HG03558 (cell line): ENCODE measurements at regions not wholly inside any gene's neighbourhood (a gene's known extent, or its start where the extent isn't known, plus 50 kb on each side); places are given as distances from the start of the nearest gene placed in this dataset.

ENCODE experiments used
- ATAC-seq: cut with Tn5 transposase; IDR thresholded peaks from one replicate; pipeline ENCODE4 v1.9.1; 2021; ENCODE audit warnings: moderate number of reproducible peaks; ENCODE audit not compliant: unreplicated experiment; ENCODE audit errors: extremely low read depth

DNA sequence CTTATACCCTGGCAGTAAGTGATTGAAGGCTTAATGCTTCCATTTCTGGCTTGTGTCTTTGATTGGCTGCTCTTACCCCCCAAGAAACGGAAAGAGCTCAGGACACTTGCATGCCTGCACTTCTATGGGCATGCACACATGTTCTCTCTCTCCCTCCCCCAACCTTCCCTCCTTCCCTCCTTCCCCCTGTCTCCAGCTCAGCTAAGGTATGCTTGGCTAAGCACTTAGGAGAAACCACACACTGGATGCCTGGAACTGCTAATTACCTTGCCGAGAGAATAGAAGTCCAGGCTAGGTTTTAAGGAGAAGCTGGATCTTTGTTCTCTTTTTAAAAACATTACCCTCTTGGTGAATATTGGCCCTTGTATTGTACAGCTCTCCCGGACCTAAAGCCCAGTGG, 1072.8 kb upstream of the TMEM132C start:
- ATAC-seq = no peak

DNA sequence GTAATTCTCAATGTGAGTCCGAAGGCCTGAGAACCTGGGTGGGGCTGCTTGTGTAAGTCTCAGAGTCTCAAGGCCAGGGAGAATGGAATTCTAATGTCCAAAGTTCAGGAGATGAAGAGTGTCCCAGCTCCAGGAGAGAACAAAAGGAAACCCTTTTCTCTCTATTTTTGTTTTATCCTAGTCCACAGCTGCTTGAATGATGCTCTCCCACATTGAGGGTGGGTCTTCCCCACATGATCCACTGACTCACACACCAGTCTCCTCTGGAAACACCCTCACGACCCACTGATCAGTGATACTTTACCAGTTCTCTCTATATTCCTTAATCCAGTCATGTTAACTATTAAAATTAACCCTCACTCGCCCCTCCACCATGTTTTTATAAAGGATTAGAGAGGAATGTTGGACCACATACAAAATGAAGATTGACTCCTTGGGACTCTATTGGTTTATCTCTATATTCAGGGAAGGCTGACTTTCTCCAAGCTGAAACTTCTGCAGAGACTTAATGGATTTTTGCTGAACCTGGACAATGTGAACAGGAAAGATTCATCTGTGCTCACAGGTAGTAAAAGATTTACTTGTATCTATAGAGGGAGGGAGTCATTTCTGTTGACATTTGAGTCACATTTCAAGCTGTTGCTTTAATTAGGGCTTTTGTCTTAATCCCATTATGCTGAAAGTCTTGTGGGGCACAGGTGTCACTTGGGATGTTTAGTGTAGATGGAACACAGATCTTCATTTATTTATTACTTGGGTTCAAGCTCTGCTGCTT, 1061.0 kb upstream of the TMEM132C start:
- ATAC-seq = no peak

DNA sequence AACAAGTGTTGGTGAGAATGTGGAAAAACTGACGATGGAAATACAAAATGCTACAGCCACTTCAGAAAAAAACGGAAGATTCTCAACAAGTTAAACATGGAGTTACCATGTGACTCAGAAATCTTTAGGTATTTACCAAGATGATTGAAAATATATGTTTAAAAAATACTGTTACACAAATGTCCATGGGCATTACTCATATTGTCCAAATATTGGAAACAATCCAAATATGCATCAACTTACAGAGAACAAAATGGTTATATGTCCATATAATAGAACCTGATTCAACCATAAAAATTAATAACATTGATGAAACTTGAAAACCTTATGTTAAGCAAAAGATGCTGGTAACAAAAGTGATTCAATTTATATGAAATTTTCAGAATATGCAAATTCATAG, 1057.7 kb upstream of the TMEM132C start:
- ATAC-seq = no peak

DNA sequence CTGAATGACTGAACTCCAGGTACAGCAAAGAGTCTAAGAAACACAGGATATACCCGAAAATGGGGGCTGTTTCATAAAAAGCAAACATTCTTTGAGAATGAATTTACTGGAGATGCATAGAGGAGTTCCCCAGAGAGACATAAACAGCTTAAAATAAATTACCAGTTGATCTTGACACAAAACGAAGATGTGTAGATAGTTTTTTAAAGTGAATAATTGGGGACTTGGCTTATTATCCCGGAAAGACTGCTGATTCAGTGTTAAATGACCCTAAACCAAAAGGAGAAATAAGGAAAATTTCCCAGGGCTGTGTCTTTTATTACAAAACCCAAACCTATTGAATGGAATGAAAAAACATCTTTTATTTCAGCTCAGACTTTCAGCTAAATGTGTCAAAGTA, 1052.8 kb upstream of the TMEM132C start:
- no peak for ATAC-seq

DNA sequence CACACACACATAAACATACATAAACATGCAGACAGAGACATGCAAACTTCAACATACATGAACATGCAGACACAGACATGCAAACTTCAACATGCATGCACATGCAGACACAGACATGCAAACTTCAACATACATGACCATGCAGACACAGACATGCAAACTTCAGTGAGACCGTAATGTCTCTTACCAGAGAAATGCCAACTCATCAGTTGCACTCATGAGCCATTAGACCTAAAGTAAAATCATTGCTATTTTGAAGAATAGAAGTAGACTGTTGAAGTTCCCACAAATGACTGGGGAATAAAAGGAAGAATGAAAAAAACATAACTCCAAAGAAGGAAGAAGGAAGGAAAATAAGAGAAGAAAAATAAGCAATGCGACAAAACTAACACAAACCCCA, 1044.0 kb upstream of the TMEM132C start:
- no peak for ATAC-seq

DNA sequence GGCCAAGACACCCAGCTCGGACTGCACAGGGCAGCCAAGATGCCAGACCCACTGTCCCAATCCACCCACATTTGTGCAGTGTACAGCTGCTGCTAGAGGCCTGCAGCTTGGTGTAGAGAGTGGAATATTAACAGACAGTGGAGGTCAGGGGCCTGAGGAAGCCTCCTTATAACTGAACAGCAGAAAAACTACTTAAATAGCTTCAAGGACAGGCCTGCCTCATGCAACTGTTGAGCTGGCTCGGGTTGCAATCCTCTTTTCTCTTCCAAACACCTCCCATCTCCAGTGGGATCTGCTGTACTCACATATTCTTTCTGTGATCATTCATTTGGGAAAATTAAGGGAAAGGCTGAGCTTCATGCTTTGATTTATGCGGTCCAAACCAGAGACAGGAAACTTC, 1043.2 kb upstream of the TMEM132C start:
- no peak for ATAC-seq

DNA sequence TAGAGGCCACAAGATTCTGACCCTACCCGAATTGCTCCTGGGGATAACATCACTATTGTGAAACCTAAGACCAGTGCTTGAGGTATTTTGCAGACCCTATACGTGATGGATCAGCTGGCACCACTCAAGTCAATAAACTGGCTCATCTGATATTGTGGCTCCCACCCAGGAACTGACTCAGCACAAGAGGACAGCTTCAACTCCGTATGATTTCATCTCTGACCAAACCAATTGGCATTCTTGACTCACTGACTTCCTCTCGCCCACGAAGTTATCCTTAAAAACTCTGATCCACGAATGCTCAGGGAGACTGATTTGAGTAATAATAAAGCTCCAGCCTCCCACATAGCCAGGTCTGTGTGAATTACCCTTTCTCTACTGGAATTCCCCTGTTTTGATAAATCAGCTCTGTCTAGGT, 1036.1 kb upstream of the TMEM132C start:
- no peak for ATAC-seq

DNA sequence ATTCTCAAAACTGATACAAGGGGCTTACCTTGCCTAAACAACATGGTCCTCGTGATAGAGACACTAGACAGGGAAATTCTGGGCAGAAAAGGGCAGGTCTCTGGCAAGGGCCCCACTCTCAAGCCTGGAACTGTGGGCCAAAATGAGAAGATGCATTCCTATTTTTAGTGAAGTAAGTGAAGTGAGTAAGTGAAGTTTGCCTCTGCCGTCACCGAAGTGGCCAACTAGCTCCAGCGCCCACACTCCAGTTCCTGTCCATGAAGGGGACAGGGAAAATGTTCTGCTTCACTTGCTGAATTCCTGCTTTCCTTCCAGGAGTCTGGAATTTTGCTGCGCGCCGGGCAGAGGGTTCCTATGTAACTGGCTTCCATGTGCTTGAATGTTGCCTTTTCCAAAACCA, 1035.6 kb upstream of the TMEM132C start:
- no peak for ATAC-seq

DNA sequence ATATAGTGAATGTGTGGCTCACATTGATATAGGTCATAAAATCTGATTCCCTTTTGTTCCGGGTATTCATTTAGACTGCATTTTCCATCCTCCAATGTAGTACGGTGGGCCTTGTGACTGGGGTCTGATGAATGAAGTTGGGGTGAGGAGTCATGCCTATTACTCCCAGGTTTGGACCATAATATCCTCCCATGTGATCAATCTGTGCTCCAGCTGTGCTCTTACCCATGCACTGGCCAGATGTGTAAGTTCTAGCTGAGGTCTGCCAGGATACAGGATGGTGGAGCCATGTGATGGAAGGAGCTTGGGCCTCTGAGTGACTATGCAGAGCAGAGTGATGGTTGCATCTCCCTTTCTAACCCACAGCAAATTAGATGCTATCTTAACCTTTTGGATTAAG, 1034.0 kb upstream of the TMEM132C start:
- ATAC-seq = no peak

DNA sequence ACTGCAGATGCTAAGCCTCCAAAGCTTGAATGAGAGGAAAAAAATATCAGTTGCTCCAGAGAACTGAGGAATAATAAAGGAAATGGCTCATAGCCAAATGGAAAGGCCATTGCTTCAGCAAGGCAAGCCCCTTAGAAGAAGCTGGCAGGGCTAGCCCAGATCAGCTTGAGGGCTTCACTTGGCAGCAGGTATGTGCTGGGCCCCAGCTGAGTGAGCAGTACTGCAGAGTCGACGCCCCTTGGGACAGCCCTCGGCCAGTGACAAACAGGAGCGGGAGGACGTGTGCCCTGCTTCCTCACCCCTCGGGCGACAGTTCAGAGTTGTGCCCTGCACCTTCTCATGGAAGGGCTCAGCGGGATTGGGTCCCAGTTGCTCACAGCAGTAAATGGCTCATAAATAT, 1031.2 kb upstream of the TMEM132C start:
- no peak for ATAC-seq

DNA sequence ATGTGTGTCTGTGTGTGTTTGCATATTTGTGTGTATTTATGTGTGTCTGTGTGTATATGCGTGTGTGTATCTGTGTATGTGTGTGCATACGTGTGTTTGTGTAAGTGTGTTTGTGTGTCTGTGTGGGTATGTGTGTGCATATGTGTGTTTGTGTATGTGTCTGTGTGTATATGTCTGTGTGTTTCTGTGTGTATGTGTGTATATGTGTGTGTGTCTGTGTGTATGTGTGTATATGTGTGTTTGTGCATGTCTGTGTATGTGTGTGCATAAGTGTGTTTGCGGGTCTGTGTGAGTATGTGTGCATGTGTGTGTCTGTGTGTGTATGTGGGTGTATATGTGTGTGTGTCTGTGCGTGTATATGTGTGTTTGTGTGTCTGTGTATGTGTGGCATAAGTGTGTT, 1030.5 kb upstream of the TMEM132C start:
- no peak for ATAC-seq

DNA sequence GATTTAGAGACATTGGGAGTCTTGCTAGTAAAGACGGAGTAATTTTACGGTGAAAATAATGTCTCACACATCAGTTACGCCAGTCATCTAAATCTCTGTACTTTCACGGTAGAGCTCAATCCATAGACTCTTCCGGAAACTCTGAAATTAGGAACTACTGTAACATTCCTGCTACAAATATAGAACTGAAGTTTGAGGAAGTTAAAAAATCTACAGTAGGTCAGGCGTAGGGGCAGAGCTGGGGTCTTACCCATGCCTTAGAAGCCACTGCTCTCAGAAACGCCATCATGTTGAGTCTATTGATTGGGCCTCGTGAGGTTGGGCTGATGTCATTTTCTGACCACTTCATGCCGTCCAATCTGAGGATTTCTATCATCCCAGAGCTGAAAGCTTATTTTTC, 1029.8 kb upstream of the TMEM132C start:
- no peak for ATAC-seq

DNA sequence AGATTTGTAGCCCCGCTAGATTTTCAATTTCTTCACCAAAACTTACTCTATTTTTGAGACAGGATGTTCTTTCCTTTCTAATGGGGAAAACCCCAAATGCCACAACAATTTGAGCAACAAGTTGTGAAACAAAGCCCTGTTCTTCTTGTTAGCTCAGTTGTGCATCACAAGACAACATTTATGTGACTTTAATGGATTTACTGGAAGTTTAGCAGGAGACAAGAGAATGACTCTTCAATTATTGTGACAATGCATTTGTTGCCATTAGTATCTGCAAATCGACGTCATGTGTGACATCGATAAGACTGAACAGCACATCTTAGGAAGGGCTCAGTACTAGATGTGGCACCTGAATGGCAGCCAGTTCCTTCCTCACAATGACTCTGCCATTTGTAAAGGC, 1028.9 kb upstream of the TMEM132C start:
- ATAC-seq = no peak

DNA sequence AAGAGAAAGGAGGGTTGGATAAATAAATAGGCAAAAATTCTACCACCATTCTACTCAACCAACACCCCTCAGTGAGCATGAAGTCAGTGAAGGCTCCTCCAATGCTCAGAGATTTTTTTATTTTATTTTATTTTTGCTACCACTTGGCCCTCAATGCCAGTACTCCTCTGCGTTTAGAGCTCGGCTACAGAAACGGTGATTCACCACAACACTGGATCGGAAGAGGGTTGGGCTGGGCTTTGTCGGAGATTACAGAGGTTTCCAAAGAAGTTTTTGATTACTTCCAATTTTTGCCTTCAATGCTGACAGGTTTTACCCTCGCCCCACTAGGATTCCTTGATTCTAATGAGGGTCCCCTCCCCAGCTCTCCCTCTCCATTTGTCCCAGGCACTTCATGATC, 1027.2 kb upstream of the TMEM132C start:
- ATAC-seq = no peak

DNA sequence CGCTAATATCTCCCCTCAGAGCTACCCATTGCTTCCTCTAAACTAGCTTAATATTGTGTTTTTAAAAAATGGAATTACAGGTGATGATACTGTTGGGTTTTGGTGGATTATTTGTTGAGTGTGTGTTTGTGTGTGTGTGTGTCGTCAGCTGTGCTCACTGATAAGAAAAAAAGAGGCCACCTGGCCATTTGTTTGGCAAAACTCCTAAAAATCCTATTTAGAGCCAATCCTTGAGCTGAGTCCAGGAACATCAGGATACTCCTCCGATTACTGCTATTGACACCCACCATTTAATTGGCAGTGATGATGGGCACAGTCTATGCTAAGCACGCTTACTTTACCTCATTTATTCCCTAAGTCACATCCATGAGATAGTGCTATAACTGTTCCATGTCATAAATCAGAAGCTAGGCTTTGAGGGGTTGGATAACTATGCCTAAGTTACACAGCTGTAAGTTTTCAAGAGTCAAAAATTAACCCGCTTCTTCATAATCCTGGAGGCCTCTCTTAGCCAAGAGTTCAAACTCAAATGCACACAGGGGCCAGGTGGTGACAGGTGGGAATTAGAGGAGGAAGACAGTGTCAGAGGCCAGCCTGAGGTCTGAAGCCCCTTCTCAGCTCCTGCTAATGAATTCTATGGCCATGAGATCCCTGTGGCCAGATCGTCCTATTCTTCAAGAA, 1026.6 kb upstream of the TMEM132C start:
- ATAC-seq = no peak

DNA sequence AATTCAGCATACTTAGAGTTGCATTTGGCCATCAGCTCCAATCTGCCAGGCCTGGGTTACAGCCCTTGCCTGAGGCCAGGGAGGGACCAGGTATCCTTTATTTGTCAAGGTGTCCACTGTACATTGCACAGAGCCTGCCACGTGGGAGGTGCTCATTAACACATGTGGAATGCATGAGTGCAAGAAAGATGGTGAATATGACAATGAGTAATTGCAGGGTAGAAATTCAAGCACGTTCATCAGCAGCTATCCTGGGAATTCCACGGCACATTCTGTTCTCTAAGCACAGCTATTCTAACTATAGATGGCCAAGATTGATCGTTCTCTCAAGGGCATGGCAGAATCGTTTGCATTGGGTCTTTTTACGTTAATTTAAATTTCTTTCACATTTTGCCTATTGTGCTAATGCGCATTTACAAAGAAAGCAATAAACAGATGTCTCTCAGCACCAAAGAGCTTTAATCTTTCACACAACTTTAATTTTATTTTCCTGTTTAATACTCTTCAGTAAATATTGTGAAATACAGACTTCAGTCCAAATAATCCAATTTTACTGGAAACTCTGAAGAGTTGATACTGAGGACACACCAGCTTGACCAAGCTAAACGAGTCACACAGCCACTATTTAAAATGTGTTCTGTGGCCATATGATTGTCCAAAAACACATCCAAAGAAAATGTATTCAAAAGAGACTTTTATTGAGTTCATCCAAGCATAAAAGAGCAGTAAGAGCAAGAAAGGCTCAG, 1025.7 kb upstream of the TMEM132C start:
- no peak for ATAC-seq

DNA sequence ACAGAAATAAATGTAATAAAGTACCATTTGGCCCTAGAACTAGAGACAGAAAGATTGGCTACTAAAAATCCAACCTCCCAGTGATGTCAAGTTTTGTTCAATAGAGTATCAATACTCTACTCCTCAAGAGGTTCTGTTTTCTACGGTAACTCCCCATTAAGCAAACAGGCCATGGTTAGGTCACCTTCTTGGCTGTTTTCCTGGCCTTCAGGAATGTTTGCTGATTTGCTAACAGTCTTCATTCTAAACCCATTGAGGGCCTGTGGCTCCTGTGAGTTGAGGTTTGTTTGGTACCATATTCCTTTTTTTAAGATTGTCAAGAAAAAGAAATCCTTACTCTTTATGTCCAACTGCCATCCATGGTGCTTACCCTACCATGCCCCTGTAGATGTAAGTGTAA, 1022.0 kb upstream of the TMEM132C start:
- no peak for ATAC-seq

DNA sequence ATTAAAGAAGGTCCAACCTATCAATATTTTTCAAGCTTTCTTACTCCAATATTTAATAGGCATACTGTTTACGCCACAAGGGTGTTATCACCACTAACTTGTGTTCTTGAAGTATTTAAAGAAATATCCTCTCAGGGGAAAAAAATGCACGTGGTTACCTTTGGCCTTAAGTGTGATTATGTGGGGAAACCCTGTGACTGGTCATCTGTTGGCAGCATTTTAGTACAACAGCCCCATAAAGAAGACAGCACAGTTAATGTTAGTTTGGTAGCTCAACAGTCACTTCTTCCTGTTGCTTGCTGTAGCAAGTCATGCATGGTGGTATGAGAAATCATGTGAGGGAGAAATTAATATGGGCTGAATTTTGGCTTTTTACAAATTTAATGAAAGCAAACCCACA, 1021.5 kb upstream of the TMEM132C start:
- no peak for ATAC-seq

DNA sequence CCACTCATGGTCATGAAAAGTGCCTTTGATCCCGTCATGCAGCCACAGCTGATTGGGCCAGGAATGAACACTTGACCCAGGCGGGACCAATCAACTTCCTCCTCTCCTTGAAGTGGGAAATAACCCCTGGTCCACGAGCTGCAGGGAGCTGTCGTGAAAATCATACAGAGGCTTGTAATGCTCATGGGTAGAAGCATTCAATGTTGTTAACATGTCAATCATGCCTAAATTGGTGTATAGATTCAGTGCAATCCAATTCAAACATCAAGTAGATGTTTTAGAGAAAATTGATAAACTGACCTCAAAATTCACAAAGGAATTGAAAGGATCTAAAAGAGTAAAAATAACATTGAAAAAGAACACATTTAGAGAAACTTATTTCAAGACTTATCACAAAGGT, 1019.0 kb upstream of the TMEM132C start:
- ATAC-seq = no peak

DNA sequence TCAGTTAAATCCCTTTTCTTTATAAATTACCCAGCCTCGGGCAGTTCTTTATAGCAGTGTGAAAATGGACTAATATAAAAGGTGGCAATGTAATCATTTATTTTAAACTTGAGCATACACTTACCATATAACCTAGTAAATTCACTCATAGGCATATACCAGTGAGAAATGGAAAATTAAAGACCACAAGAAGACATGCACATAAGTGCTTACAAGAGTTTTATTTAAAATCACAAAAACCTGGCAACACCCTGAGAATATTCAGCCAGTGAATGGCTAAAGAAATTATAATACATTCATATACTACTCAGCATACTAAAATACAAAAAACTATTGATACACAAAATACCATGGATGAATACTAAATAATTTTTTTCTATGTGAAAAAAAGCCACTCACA, 1017.5 kb upstream of the TMEM132C start:
- ATAC-seq = no peak

DNA sequence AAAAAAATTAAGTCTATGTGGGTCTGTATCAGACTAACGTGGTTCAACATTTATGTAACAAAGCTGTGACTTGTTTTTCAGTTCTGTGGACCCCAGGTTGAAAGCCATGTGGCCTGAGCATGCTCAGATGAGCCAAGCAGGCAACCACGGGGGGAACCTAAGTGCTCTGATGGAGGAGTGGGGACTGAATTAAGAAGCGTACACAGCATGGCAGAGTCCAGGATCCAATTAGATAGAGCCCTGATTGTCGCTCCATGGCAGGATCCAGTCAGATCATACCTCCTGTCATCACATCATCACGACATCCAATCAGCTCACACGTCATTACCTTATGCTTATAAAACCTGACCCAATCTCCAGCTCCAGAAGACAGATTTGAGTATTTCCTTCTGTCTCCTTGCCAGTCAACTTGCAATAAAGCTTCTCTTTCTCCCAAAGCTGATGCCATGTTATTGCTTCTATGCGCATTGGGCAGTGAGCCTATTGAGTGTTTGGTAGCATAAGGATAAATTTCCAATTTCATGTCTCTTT, 1013.1 kb upstream of the TMEM132C start:
- ATAC-seq = no peak
